H1 (cell line): ENCODE measurements at regions not wholly inside any gene's neighbourhood (a gene's known extent, or its start where the extent isn't known, plus 50 kb on each side); places are given as distances from the start of the nearest gene placed in this dataset.
A peak's percentile ranks its signal among the peaks of the same experiment; 100 is the strongest.

Source experiments
- CTCF ChIA-PET: fragments of 300-600 bp; sonication (Branson Sonifier 250); formaldehyde crosslinking; loops from one replicate; lab custom pipeline; 2021; ENCODE audit not compliant: partially characterized antibody; lab: Charles Lee
- POLR2A ChIA-PET: fragments of 300-600 bp; sonication (Branson Sonifier 250); formaldehyde crosslinking; loops from one replicate; lab custom pipeline; 2021; ENCODE audit warnings: inconsistent platforms; ENCODE audit not compliant: partially characterized antibody; lab: Charles Lee
- DNase-seq, 2 experiments: peaks; one replicate each; pipeline versions ENCODE4 v3.0.0 to v3.0.0-alpha.2; 2010 to 2022; ENCODE audit warnings: low spot score in 2 of 2, low read depth in 1 of 2, mixed read lengths in 1 of 2
- FAIRE-seq: peaks from 2 replicates; lab custom pipeline; 2011; peaks lifted over from hg19 to GRCh38; lab: Jason Lieb, UNC
- H2AFZ ChIP-seq: 2 replicates; pipeline ENCODE4 v1.8.1; 2012; ENCODE audit warnings: low read length, inconsistent platforms
- H2AK5ac ChIP-seq: 2 replicates; pipeline ENCODE4 v1.6.1; 2013; ENCODE audit warnings: low read depth, low read length
- H2BK120ac ChIP-seq: replicated peaks from 2 replicates; pipeline ENCODE3; 2013; ENCODE audit warnings: low read depth, low read length, inconsistent platforms
- H2BK12ac ChIP-seq: 2 replicates; pipeline ENCODE4 v1.6.1; 2013; ENCODE audit warnings: low read depth, low read length
- H2BK15ac ChIP-seq: 2 replicates; pipeline ENCODE4 v1.6.1; 2013; ENCODE audit warnings: low read length
- H2BK20ac ChIP-seq: 2 replicates; pipeline ENCODE4 v1.6.1; 2013; ENCODE audit warnings: low read length
- H2BK5ac ChIP-seq: 2 replicates; pipeline ENCODE4 v1.6.1; 2013; ENCODE audit warnings: low read depth, low read length
- H3K14ac ChIP-seq: 2 replicates; pipeline ENCODE4 v1.6.1; 2013; ENCODE audit warnings: inconsistent platforms; ENCODE audit not compliant: insufficient read length
- H3K18ac ChIP-seq: 2 replicates; pipeline ENCODE4 v1.6.1; 2013; ENCODE audit warnings: low read length; ENCODE audit errors: extremely low read depth
- H3K23ac ChIP-seq: 2 replicates; pipeline ENCODE4 v1.6.1; 2013; ENCODE audit warnings: inconsistent platforms; ENCODE audit not compliant: insufficient read length
- H3K23me2 ChIP-seq: 2 replicates; pipeline ENCODE4 v1.6.1; 2013; ENCODE audit warnings: low read depth, low read length
- H3K27ac ChIP-seq: 2 replicates; pipeline ENCODE4 v1.6.1; 2011; ENCODE audit warnings: low read depth, low read length, inconsistent platforms
- H3K27me3 ChIP-seq, 4 experiments: replicated peaks in 1 of 4; 1 replicate in 1 of 4; 2 replicates in 3 of 4; pipeline versions ENCODE4 v1.6.1 to v1.8.1; 2011 to 2013; ENCODE audit warnings: low read length in 3 of 4, mild to moderate bottlenecking in 3 of 4, inconsistent platforms in 2 of 4, mixed read lengths in 2 of 4, moderate library complexity in 1 of 4; ENCODE audit not compliant: control insufficient read depth in 3 of 4, insufficient read depth in 3 of 4; ENCODE audit errors: extremely low read depth in 1 of 4
- H3K36me3 ChIP-seq, 4 experiments: 2 replicates each; pipeline versions ENCODE4 v1.6.1 to v1.8.1; 2011 to 2013; ENCODE audit warnings: mild to moderate bottlenecking in 4 of 4, low read length in 3 of 4, moderate library complexity in 2 of 4, control low read depth in 1 of 4, inconsistent platforms in 1 of 4; ENCODE audit not compliant: insufficient read depth in 4 of 4, control insufficient read depth in 2 of 4
- H3K4ac ChIP-seq: replicated peaks from 2 replicates; pipeline ENCODE3; 2013; ENCODE audit warnings: low read length, low read depth, mixed read lengths, inconsistent platforms; ENCODE audit not compliant: insufficient read length
- H3K4me1 ChIP-seq, 4 experiments: replicated peaks in 1 of 4; 1 replicate in 1 of 4; 2 replicates in 3 of 4; pipeline versions ENCODE4 v1.6.1 to v1.8.1; 2011 to 2013; ENCODE audit warnings: low read length in 3 of 4, inconsistent platforms in 2 of 4, mixed read lengths in 1 of 4; ENCODE audit not compliant: insufficient read depth in 4 of 4, control insufficient read depth in 3 of 4
- H3K4me2 ChIP-seq, 2 experiments: 2 replicates each; pipeline versions ENCODE4 v1.6.1 to v1.8.1; 2011 to 2013; ENCODE audit warnings: low read depth in 2 of 2, low read length in 2 of 2, control low read depth in 1 of 2, inconsistent platforms in 1 of 2, mild to moderate bottlenecking in 1 of 2; ENCODE audit not compliant: insufficient read depth in 1 of 2
- H3K4me3 ChIP-seq, 4 experiments: fragments of 200-600, 300-600 bp in 1 of 4; sonication (generic), shearing (Covaris generic), sonication (Bioruptor Twin) in 1 of 4; 2 replicates each; pipeline versions ENCODE4 v1.5.1 to v1.8.1; 2011 to 2016; ENCODE audit warnings: low read length in 4 of 4, low read depth in 3 of 4, control low read depth in 2 of 4, inconsistent platforms in 2 of 4, mild to moderate bottlenecking in 2 of 4, mixed read lengths in 1 of 4, moderate library complexity in 1 of 4; ENCODE audit not compliant: insufficient read depth in 2 of 4; ENCODE audit errors: extremely low read depth in 1 of 4
- H3K56ac ChIP-seq: replicated peaks from 2 replicates; pipeline ENCODE3; 2013; ENCODE audit warnings: low read depth, mild to moderate bottlenecking, mixed read lengths, low read length, inconsistent platforms; ENCODE audit not compliant: insufficient read length
- H3K79me1 ChIP-seq: 2 replicates; pipeline ENCODE4 v1.6.1; 2013; ENCODE audit warnings: low read depth, low read length, control low read depth
- H3K79me2 ChIP-seq, 2 experiments: 2 replicates each; pipeline versions ENCODE4 v1.6.1 to v1.8.1; 2012 to 2013; ENCODE audit warnings: low read length in 2 of 2, mild to moderate bottlenecking in 2 of 2, inconsistent platforms in 1 of 2; ENCODE audit not compliant: insufficient read depth in 2 of 2, control insufficient read depth in 1 of 2
- H3K9ac ChIP-seq, 4 experiments: replicated peaks in 1 of 4; 1 replicate in 1 of 4; 2 replicates in 3 of 4; pipeline versions ENCODE4 v1.6.1 to v1.8.1; 2011 to 2013; ENCODE audit warnings: low read depth in 3 of 4, low read length in 3 of 4, control low read depth in 2 of 4, mild to moderate bottlenecking in 2 of 4, moderate library complexity in 2 of 4, inconsistent platforms in 1 of 4; ENCODE audit errors: extremely low read depth in 1 of 4
- H3K9me3 ChIP-seq, 2 experiments: 2 replicates each; pipeline versions ENCODE4 v1.6.1 to v1.8.1; 2012 to 2013; ENCODE audit warnings: mild to moderate bottlenecking in 2 of 2, moderate library complexity in 2 of 2, control low read depth in 1 of 2, inconsistent platforms in 1 of 2, low read depth in 1 of 2, low read length in 1 of 2, mixed read lengths in 1 of 2; ENCODE audit not compliant: insufficient read depth in 2 of 2
- H4K20me1 ChIP-seq, 2 experiments: replicated peaks in 1 of 2; 2 replicates each; pipeline versions ENCODE3 to v1.8.1; 2011 to 2013; ENCODE audit warnings: inconsistent platforms in 2 of 2, low read length in 2 of 2, mild to moderate bottlenecking in 1 of 2; ENCODE audit not compliant: insufficient read depth in 2 of 2, control insufficient read depth in 1 of 2
- H4K5ac ChIP-seq: 2 replicates; pipeline ENCODE4 v1.6.1; 2013; ENCODE audit warnings: low read length, low read depth, mixed read lengths, inconsistent platforms; ENCODE audit not compliant: insufficient read length
- H4K8ac ChIP-seq: 2 replicates; pipeline ENCODE4 v1.8.0; 2013; ENCODE audit warnings: mild to moderate bottlenecking, moderate library complexity, low read length, inconsistent platforms; ENCODE audit not compliant: insufficient read depth; ENCODE audit errors: extremely low read depth
- H4K91ac ChIP-seq: replicated peaks from 2 replicates; pipeline ENCODE3; 2013; ENCODE audit warnings: low read length, mixed read lengths, inconsistent platforms; ENCODE audit not compliant: insufficient read length
- ASH2L ChIP-seq: fragments of 200-600, 300-600 bp; sonication (generic); IDR thresholded peaks from one replicate; pipeline ENCODE4 v1.7.1; 2017; ENCODE audit warnings: low read length
- CEBPB ChIP-seq: IDR thresholded peaks from 2 replicates; pipeline ENCODE4 v1.6.1; 2012; ENCODE audit warnings: low read depth, low read length
- POLR2A ChIP-seq, 2 experiments: IDR thresholded peaks; 1 replicate in 1 of 2; 2 replicates in 1 of 2; pipeline ENCODE4 v1.6.1; 2011; ENCODE audit warnings: low read depth in 2 of 2, low read length in 2 of 2, mild to moderate bottlenecking in 2 of 2; ENCODE audit errors: control extremely low read depth in 1 of 2
- RAD21 ChIP-seq, 2 experiments: IDR thresholded peaks in 1 of 2; conservative IDR thresholded peaks in 1 of 2; 2 replicates each; pipeline ENCODE4 v1.6.1; 2011; ENCODE audit warnings: low read depth in 2 of 2, low read length in 2 of 2, improper control_type of control experiment in 1 of 2, inconsistent platforms in 1 of 2, mild to moderate bottlenecking in 1 of 2, moderate library complexity in 1 of 2
- RNF2 ChIP-seq: fragments of 200-900, 300-1000 bp; sonication (generic); IDR thresholded peaks from 2 replicates; pipeline ENCODE4 v1.7.1; 2016; ENCODE audit warnings: borderline replicate concordance, low read depth, mild to moderate bottlenecking, antibody characterized with exemption, low read length; ENCODE audit not compliant: poor library complexity, severe bottlenecking; ENCODE audit errors: missing control alignments
- SP4 ChIP-seq: IDR thresholded peaks from 2 replicates; pipeline ENCODE4 v1.6.1; 2012; ENCODE audit warnings: low read length, inconsistent platforms
- SUZ12 ChIP-seq: fragments of 200-600 bp; sonication (generic); IDR thresholded peaks from 2 replicates; pipeline ENCODE4 v1.6.1; 2012; ENCODE audit warnings: mild to moderate bottlenecking, inconsistent platforms, low read length, moderate library complexity, mixed read lengths
- TEAD4 ChIP-seq: IDR thresholded peaks from 2 replicates; pipeline ENCODE4 v1.6.1; 2012; ENCODE audit warnings: low read depth, low read length, inconsistent platforms, mixed read lengths
- USF2 ChIP-seq: IDR thresholded peaks from 2 replicates; pipeline ENCODE4 v1.6.1; 2011; ENCODE audit warnings: low read length, improper control_type of control experiment
- WGBS, 2 experiments: shearing (Covaris generic) in 1 of 2; methylation state at CpG; one replicate each; pipeline versions ENCODE4 v1.1.6 to v1.1.7; 2013 to 2015; ENCODE audit warnings: low lambda C conversion rate in 2 of 2, mixed read lengths in 2 of 2, inconsistent platforms in 1 of 2, low coverage in 1 of 2, missing lambda C conversion rate in 1 of 2; ENCODE audit not compliant: insufficient replicate concordance in 2 of 2, insufficient coverage in 1 of 2, insufficient read length in 1 of 2; ENCODE audit errors: extremely low coverage in 1 of 2, missing lambda C conversion rate in 1 of 2; 5-methylcytosine and 5-hydroxymethylcytosine counted together

- Histone ChIP-seq H3K56ac (no peak overlapping the region), H2BK15ac (no peak overlapping the region), H3K27ac (no peak overlapping the region), H3K4me3 (no peak overlapping the region), H2BK120ac (no peak overlapping the region), H3K23me2 (no peaks in the 10 kb centered on the region), H3K23ac (no peak overlapping the region), H3K9me3 (no peaks in the 10 kb centered on the region), H4K5ac (no peak overlapping the region), H3K79me1 (no peaks in the 10 kb centered on the region), H4K20me1 (no peaks in the 10 kb centered on the region), H3K27me3 (peaks cover 0 to under 1% (median 0%) of the 10 kb centered on the region in 4 experiments; a peak in 1 of 7 replicates), H2BK20ac (no peak overlapping the region), H2BK5ac (no peak overlapping the region), H3K4ac (no peak overlapping the region), H3K18ac (no peak overlapping the region), H3K4me1 (no peaks in the 10 kb centered on the region), H4K91ac (no peak overlapping the region), H3K36me3 (no peaks in the 10 kb centered on the region), H4K8ac (no peak overlapping the region), H3K79me2 (no peaks in the 10 kb centered on the region), H2BK12ac (no peak overlapping the region), H2AK5ac (no peak overlapping the region), H3K14ac (no peak overlapping the region), H3K9ac (no peak overlapping the region), H3K4me2 (no peak overlapping the region), H2AFZ (0 out of 2 replicates have a peak overlapping the region, but pooled peaks have one; percentile 41)
- 93% methylated on average over 4 of the region's 4 CpGs; no CpG with 5 or more reads in 1 of the 2 experiments for WGBS, 2 experiments
- FAIRE-seq (no peak), DNase-seq (no peak)
- ChIA-PET POLR2A (no interaction called here), CTCF (interaction anchor here (0.7 kb wide), 1 partner anchor 47 kb away, joined by 3 read pairs; no protein-coding TSS in a partner anchor)
- TF ChIP-seq POLR2A (IDR thresholded peaks at IDR 0.05; ENCODE audit: control extremely low read depth in 1 of 2, low read depth in 2 of 2, low read length in 2 of 2) (no peak), SP4 (no peak), CEBPB (no peak), USF2 (no peak), RAD21 (IDR thresholded peaks at IDR 0.05 in 1 of 2, conservative IDR thresholded peaks at IDR 0.05 in 1 of 2; ENCODE audit: low read depth in 2 of 2, low read length in 2 of 2) (no peak), SUZ12 (no peak), RNF2 (no peak), ASH2L (no peak), TEAD4 (no peak)
These were observed 316.6 kb upstream of the CHST9 start for GRCh38 chr18:27501671-27502070.
